ENCODE measurements at regions not wholly inside any gene's neighbourhood (a gene's known extent, or its start where the extent isn't known, plus 50 kb on each side); places are given as distances from the start of the nearest gene placed in this dataset.
A peak's percentile ranks its signal among the peaks of the same experiment; 100 is the strongest.

GRCh38 chr11:13862845-13863392 lies 99.6 kb upstream of the SPON1 start (continued):
- TF ChIP-seq REST (IDR thresholded peaks at IDR 0.05; ENCODE audit: unreplicated experiment) (no peak), NANOG (IDR thresholded peaks at IDR 0.05; ENCODE audit: borderline replicate concordance) (no peak), CREB1 (CRISPR knock-in tag; IDR thresholded peaks at IDR 0.05; ENCODE audit: low read depth) (no peak), ZNF114 (CRISPR knock-in tag; IDR thresholded peaks at IDR 0.05) (no peak)

- Histone ChIP-seq H3K4me3 (no peak overlapping the region), H3K4me2 (no peak overlapping the region), H3F3A (replicated peaks; ENCODE audit: low read depth) (no peaks in the 10 kb centered on the region), H3K27ac (ENCODE audit: low read depth) (no peak overlapping the region), H2AFZ (0 out of 2 replicates have a peak overlapping the region, but pooled peaks have one; percentile 12), H3K36me3 (ENCODE audit: insufficient read depth) (no peaks in the 10 kb centered on the region), H4K20me1 (replicated peaks; ENCODE audit: insufficient read depth) (no peaks in the 10 kb centered on the region), H3K79me2 (replicated peaks; ENCODE audit: insufficient read depth) (no peaks in the 10 kb centered on the region), H3K9me2 (ENCODE audit: insufficient read depth) (no peaks in the 10 kb centered on the region), H3K27me3 (ENCODE audit: insufficient read depth) (no peaks in the 10 kb centered on the region), H3K4me1 (ENCODE audit: insufficient read depth) (no peaks in the 10 kb centered on the region)
- DNase-seq (ENCODE audit: low spot score): no peak
- Mint-ChIP-seq H3K27ac (no peak overlapping the region), H3K36me3 (ENCODE audit: low read depth) (no peaks in the 10 kb centered on the region), H3K9me3 (no peaks in the 10 kb centered on the region), H3K4me3 (no peak overlapping the region), H3K4me1 (peaks cover 12% of the 10 kb centered on the region), H3K27me3 (ENCODE audit: insufficient read depth, low read depth, poor library complexity) (peaks cover 3% of the 10 kb centered on the region)
- no peak for ATAC-seq
- TF ChIP-seq CREB1 (CRISPR knock-in tag; IDR thresholded peaks at IDR 0.05; ENCODE audit: low read depth) (no peak), NANOG (IDR thresholded peaks at IDR 0.05; ENCODE audit: borderline replicate concordance) (no peak), EZH2 (IDR thresholded peaks at IDR 0.05; ENCODE audit: low read depth, unreplicated experiment) (no peak), ETS1 (IDR thresholded peaks at IDR 0.05) (no peak), ZNF114 (CRISPR knock-in tag; IDR thresholded peaks at IDR 0.05) (no peak), POLR2AphosphoS5 (IDR thresholded peaks at IDR 0.05; ENCODE audit: low read depth) (no peak), CTCF (conservative IDR thresholded peaks at IDR 0.05; ENCODE audit: low read depth in 2 of 2) (no peak), STAT1 (IDR thresholded peaks at IDR 0.05; ENCODE audit: unreplicated experiment) (no peak), JUNB (IDR thresholded peaks at IDR 0.05; ENCODE audit: unreplicated experiment) (no peak), ZNF331 (CRISPR knock-in tag; IDR thresholded peaks at IDR 0.05; ENCODE audit: low read depth) (no peak)
Observed at GRCh38 chr11:13868710-13869397, 93.7 kb upstream of the SPON1 start.
